A673 (cell line): ENCODE measurements at regions not wholly inside any gene's neighbourhood (a gene's known extent, or its start where the extent isn't known, plus 50 kb on each side); places are given as distances from the start of the nearest gene placed in this dataset.

Source experiments
- BruUV-seq: library from RNA; stranded (reverse); fragments of 400-500 nt; replicated peaks from 2 replicates; lab custom pipeline; 2021; lab: Mats Ljungman, UMichigan
- CTCF ChIA-PET: fragments of 300-600 bp; sonication (Branson Sonifier 250); formaldehyde crosslinking; loops from one replicate; lab custom pipeline; 2022; ENCODE audit warnings: antibody characterized with exemption; lab: Charles Lee
- POLR2A ChIA-PET: fragments of 300-600 bp; sonication (Branson Sonifier 250); formaldehyde crosslinking; loops from one replicate; lab custom pipeline; 2022; ENCODE audit warnings: antibody characterized with exemption; ENCODE audit not compliant: low non-redundant PET; lab: Charles Lee
- DNase-seq: peaks from one replicate; pipeline ENCODE4 v3.0.0-alpha.2; 2015; ENCODE audit warnings: low spot score
- H3K27ac ChIP-seq: fragments of 200-600 bp; sonication (generic); 2 replicates; pipeline ENCODE4 v1.5.1; 2016; ENCODE audit warnings: mixed run types, low read depth, mild to moderate bottlenecking, mixed read lengths, antibody characterized with exemption, low read length; ENCODE audit not compliant: poor library complexity, severe bottlenecking
- H3K27me3 ChIP-seq: fragments of 200-600 bp; sonication (generic); replicated peaks from 2 replicates; pipeline ENCODE4 v1.6.1; 2017; ENCODE audit warnings: mixed run types, low read depth, mild to moderate bottlenecking, mixed read lengths, antibody characterized with exemption, low read length; ENCODE audit not compliant: insufficient read depth, poor library complexity
- H3K36me3 ChIP-seq: fragments of 200-600 bp; sonication (generic); 2 replicates; pipeline ENCODE4 v1.6.1; 2016; ENCODE audit warnings: mixed run types, mild to moderate bottlenecking, mixed read lengths, antibody characterized with exemption, low read length; ENCODE audit not compliant: insufficient read depth, poor library complexity, severe bottlenecking
- H3K4me1 ChIP-seq: fragments of 200-600 bp; sonication (generic); 2 replicates; pipeline ENCODE4 v1.6.1; 2017; ENCODE audit warnings: mixed run types, mild to moderate bottlenecking, mixed read lengths, antibody characterized with exemption, low read length; ENCODE audit not compliant: insufficient read depth, poor library complexity, severe bottlenecking
- H3K4me3 ChIP-seq: fragments of 200-600 bp; sonication (generic); 2 replicates; pipeline ENCODE4 v1.5.1; 2016; ENCODE audit warnings: low read depth, mixed run types, mild to moderate bottlenecking, mixed read lengths, low read length; ENCODE audit not compliant: poor library complexity, severe bottlenecking
- H3K9me3 ChIP-seq: fragments of 200-600 bp; sonication (generic); 2 replicates; pipeline ENCODE4 v1.6.1; 2016; ENCODE audit warnings: mixed run types, low read depth, mild to moderate bottlenecking, mixed read lengths, antibody characterized with exemption, low read length; ENCODE audit not compliant: poor library complexity, severe bottlenecking
- EZH2 ChIP-seq: fragments of 200-600 bp; sonication (generic); IDR thresholded peaks from 2 replicates; pipeline ENCODE4 v1.6.1; 2017; ENCODE audit warnings: borderline replicate concordance, low read depth, mild to moderate bottlenecking, mixed read lengths, antibody characterized with exemption, low read length; ENCODE audit not compliant: poor library complexity, severe bottlenecking
- intact Hi-C: fragments of 100-400 bp; cut with micrococcal nuclease; formaldehyde crosslinking; loops from one replicate; pipeline ENCODE4 v1.10.0; 2022; ENCODE audit not compliant: unreplicated experiment
- TF ChIP-seq, protein P1 (sequence below): fragments of 300-800, 200-600 bp; sonication (generic); conservative IDR thresholded peaks from 2 replicates; pipeline ENCODE4 v1.5.1; 2017; ENCODE audit warnings: low read depth, mild to moderate bottlenecking, antibody characterized with exemption, low read length, moderate library complexity, mixed read lengths

DNA sequence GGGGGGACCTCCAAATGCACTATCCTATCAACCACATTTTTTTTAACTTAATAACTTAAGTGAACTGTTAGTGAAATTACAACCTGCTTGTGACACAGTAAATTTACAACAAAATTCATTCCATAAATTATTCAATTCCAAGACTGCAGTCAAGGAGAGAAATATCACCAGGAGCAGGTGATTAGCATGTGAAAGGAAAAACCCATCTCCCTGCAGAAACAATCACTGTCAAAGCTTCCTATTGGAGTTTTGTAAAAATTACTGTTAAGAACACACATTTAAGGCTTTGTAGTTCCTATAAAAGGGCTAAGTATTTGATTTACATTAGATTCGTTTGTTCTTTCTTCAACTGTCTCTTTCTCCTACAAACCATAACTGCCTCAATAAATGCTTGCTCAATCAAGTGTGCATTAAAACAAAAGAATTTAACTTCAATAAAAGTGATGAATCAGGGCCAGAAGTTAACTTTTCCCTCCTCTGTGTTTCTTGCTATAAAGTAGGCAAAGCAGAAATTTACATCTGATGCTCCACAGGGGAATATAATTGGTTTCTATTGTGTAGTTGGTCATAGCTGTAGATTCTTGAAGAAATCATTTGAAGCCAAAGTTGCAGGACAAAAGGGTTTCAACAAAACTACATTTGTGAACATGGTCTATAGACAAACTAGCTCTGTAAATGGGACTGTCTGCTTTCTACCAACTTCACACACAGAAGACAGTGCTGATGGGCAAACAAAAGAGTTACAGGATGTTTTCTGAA is 195.1 kb upstream of the PSMD7 start:
- no peak overlapping the region for H3K4me3 ChIP-seq
- H3K27ac ChIP-seq: no peak overlapping the region
- intact Hi-C loops: loop anchor here (5.0 to 10.0 kb wide), 3 partner anchors 51 to 147 kb away; no protein-coding TSS in a partner anchor
- TF ChIP-seq, protein P1, sequence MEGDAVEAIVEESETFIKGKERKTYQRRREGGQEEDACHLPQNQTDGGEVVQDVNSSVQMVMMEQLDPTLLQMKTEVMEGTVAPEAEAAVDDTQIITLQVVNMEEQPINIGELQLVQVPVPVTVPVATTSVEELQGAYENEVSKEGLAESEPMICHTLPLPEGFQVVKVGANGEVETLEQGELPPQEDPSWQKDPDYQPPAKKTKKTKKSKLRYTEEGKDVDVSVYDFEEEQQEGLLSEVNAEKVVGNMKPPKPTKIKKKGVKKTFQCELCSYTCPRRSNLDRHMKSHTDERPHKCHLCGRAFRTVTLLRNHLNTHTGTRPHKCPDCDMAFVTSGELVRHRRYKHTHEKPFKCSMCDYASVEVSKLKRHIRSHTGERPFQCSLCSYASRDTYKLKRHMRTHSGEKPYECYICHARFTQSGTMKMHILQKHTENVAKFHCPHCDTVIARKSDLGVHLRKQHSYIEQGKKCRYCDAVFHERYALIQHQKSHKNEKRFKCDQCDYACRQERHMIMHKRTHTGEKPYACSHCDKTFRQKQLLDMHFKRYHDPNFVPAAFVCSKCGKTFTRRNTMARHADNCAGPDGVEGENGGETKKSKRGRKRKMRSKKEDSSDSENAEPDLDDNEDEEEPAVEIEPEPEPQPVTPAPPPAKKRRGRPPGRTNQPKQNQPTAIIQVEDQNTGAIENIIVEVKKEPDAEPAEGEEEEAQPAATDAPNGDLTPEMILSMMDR: no peak
- no peak for TF ChIP-seq EZH2
- no peaks in the 10 kb centered on the region for H3K36me3 ChIP-seq
- ChIA-PET CTCF (no interaction called here), POLR2A (no interaction called here)
- no TSS peak for BruUV-seq
- no peaks in the 10 kb centered on the region for H3K27me3 ChIP-seq
- DNase-seq: no peak
- no peaks in the 10 kb centered on the region for H3K9me3 ChIP-seq
- H3K4me1 ChIP-seq: peaks cover 17% of the 10 kb centered on the region

- no peak for DNase-seq
- Histone ChIP-seq H3K27me3 (no peaks in the 10 kb centered on the region), H3K9me3 (no peaks in the 10 kb centered on the region), H3K27ac (no peak overlapping the region), H3K4me1 (peaks cover 17% of the 10 kb centered on the region), H3K4me3 (no peak overlapping the region), H3K36me3 (no peaks in the 10 kb centered on the region)
- no TSS peak for BruUV-seq
- ChIA-PET POLR2A (no interaction called here), CTCF (no interaction called here)
- no peak for TF ChIP-seq EZH2
- TF ChIP-seq, protein P1: no peak
- intact Hi-C loops: loop anchor here (5.0 to 10.0 kb wide), 3 partner anchors 52 to 146 kb away; no protein-coding TSS in a partner anchor
Observed at GRCh38 chr16:74100395-74101326, 196.0 kb upstream of the PSMD7 start.

DNA sequence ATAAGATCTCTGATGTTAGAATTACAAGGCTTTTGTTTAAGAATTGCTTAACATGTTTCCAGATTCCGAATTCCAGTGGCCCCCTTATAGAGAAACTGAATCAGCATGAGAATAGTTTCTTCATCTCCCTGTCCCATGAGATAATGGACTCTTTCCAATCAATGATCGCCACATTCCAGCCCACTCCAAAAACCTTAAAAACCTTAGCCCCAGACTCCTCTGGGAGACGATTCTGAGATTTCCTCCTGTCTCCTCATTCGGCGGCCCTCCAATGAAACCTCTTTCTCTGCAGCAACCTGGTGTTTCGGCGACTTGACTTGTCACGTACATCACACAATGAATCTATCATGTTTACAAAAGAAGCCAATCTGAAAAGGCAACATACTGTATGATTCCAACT is 197.1 kb upstream of the PSMD7 start:
- BruUV-seq: no TSS peak
- Histone ChIP-seq H3K9me3 (no peaks in the 10 kb centered on the region), H3K4me3 (no peak overlapping the region), H3K36me3 (no peaks in the 10 kb centered on the region), H3K27me3 (no peaks in the 10 kb centered on the region), H3K4me1 (peaks cover 17% of the 10 kb centered on the region), H3K27ac (no peak overlapping the region)
- ChIA-PET CTCF (no interaction called here), POLR2A (no interaction called here)
- no peak for TF ChIP-seq EZH2
- TF ChIP-seq, protein P1: no peak
- DNase-seq: no peak
- intact Hi-C loops: no loop called here
